Astrocyte (in vitro differentiated cells and primary cell): ENCODE measurements at regions not wholly inside any gene's neighbourhood (a gene's known extent, or its start where the extent isn't known, plus 50 kb on each side); places are given as distances from the start of the nearest gene placed in this dataset.

Experiments
- CTCF ChIP-seq: IDR thresholded peaks from 2 replicates; pipeline ENCODE4 v1.5.1; 2011; ENCODE audit warnings: low read depth, mild to moderate bottlenecking, inconsistent platforms, low read length, moderate library complexity; ENCODE audit not compliant: insufficient read depth
- EZH2 ChIP-seq: IDR thresholded peaks from 2 replicates; pipeline ENCODE4 v1.6.1; 2012; ENCODE audit warnings: mild to moderate bottlenecking, low read length, inconsistent platforms; ENCODE audit not compliant: insufficient read depth

DNA sequence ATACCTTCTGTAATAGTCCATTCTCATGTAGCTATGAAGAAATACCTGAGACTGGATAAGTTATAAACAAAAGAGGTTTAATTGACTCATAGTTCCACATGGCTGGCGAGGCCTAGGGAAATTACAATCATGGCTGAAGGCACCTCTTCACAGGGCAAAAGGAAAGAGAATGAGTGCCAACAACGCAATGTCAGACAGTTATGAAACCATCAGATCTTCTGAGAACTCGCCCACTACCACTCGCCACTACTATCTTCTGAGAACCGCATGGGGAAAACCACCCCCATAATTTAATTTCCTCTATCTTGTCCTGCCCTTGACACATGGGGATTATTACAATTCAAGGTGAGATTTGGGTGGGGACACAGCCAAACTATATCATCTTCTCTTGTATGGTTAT is 406.8 kb upstream of the CBLB start:
- no peak for TF ChIP-seq CTCF
- TF ChIP-seq EZH2, result no peak
